KBM-7 (cell line): ENCODE measurements at regions not wholly inside any gene's neighbourhood (a gene's known extent, or its start where the extent isn't known, plus 50 kb on each side); places are given as distances from the start of the nearest gene placed in this dataset.
A peak's percentile ranks its signal among the peaks of the same experiment; 100 is the strongest.
"Not testable (repeated sequence)": the region's sequence is repeated elsewhere in the genome, so short reads cannot be mapped to it uniquely, and the experiment has no call there.

ENCODE experiments used
- DNase-seq: peaks from one replicate; pipeline ENCODE4 v3.0.0-alpha.2; 2015
- in situ Hi-C: fragments of 300-500 bp; cut with MboI; formaldehyde crosslinking; loops from 2 replicates; pipeline ENCODE4 v1.14.3; 2020; ENCODE audit warnings: low sequenced_read_pairs, low pct_unique_long_range_greater_than_20kb, mixed read lengths

- no peak for DNase-seq
- in situ Hi-C loops, result no loop called here
Observed at GRCh38 chr2:8248623-8248957, 433.3 kb upstream of the ID2 start.

- no peak for DNase-seq
- in situ Hi-C loops, result no loop called here
Observed at GRCh38 chr2:8249141-8249540, 432.7 kb upstream of the ID2 start.

- in situ Hi-C loops, result no loop called here
Observed at GRCh38 chr2:8249769-8250168, 432.1 kb upstream of the ID2 start.

GRCh38 chr2:8250290-8250689 lies 431.6 kb upstream of the ID2 start:
- in situ Hi-C loops, DNase-seq: not testable (repeated sequence)

More at GRCh38 chr2:8249769-8250168, 432.1 kb upstream of the ID2 start:
- no peak for DNase-seq

- peak; percentile 56 for DNase-seq
Observed at GRCh38 chr2:8251291-8251690, 430.6 kb upstream of the ID2 start.

GRCh38 chr2:8251856-8252255 lies 430.0 kb upstream of the ID2 start:
- in situ Hi-C loops, result no loop called here
- DNase-seq, result no peak

More at GRCh38 chr2:8251291-8251690, 430.6 kb upstream of the ID2 start:
- in situ Hi-C loops, result no loop called here

GRCh38 chr2:8252997-8253694 lies 428.7 kb upstream of the ID2 start:
- no peak for DNase-seq
- in situ Hi-C loops, result no loop called here

GRCh38 chr2:8253781-8254180 lies 428.1 kb upstream of the ID2 start:
- DNase-seq, result no peak
- in situ Hi-C loops, result no loop called here

- in situ Hi-C loops, result not testable (repeated sequence)
Observed at GRCh38 chr2:8254214-8254613, 427.6 kb upstream of the ID2 start.

GRCh38 chr2:8254791-8255447 lies 426.9 kb upstream of the ID2 start:
- in situ Hi-C loops, result no loop called here
- no peak for DNase-seq

More at GRCh38 chr2:8254214-8254613, 427.6 kb upstream of the ID2 start:
- not testable (repeated sequence) for DNase-seq

- in situ Hi-C loops, result no loop called here
- DNase-seq, result no peak
Observed at GRCh38 chr2:8255448-8255800, 426.4 kb upstream of the ID2 start.

GRCh38 chr2:8256905-8257304 lies 425.0 kb upstream of the ID2 start:
- in situ Hi-C loops, result no loop called here
- no peak for DNase-seq

- in situ Hi-C loops, result no loop called here
- DNase-seq, result no peak
Observed at GRCh38 chr2:8257502-8257901, 424.4 kb upstream of the ID2 start.

GRCh38 chr2:8258406-8258805 lies 423.4 kb upstream of the ID2 start:
- in situ Hi-C loops, result no loop called here
- DNase-seq, result no peak

- DNase-seq, result no peak
- in situ Hi-C loops, result no loop called here
Observed at GRCh38 chr2:8259106-8259840, 422.6 kb upstream of the ID2 start.

- in situ Hi-C loops, result no loop called here
- DNase-seq, result no peak
Observed at GRCh38 chr2:8259841-8260178, 422.0 kb upstream of the ID2 start.

GRCh38 chr2:8260213-8260612 lies 421.6 kb upstream of the ID2 start:
- DNase-seq, result no peak
- in situ Hi-C loops, result no loop called here

GRCh38 chr2:8263901-8264300 lies 418.0 kb upstream of the ID2 start:
- in situ Hi-C loops, result no loop called here

GRCh38 chr2:8264981-8265380 lies 416.9 kb upstream of the ID2 start:
- in situ Hi-C loops, result no loop called here
- DNase-seq, result peak; percentile 36

More at GRCh38 chr2:8263901-8264300, 418.0 kb upstream of the ID2 start:
- DNase-seq, result no peak

GRCh38 chr2:8265476-8266226 lies 416.2 kb upstream of the ID2 start:
- DNase-seq, result no peak
- in situ Hi-C loops, result no loop called here
